ENCODE measurements at regions not wholly inside any gene's neighbourhood (a gene's known extent, or its start where the extent isn't known, plus 50 kb on each side); places are given as distances from the start of the nearest gene placed in this dataset.
A peak's percentile ranks its signal among the peaks of the same experiment; 100 is the strongest.

- H3K4me3 Mint-ChIP-seq = no peak overlapping the region
- H2BK20ac ChIP-seq (ENCODE audit: low read depth, low read length, poor library complexity, severe bottlenecking) = no peak overlapping the region
Measured at GRCh38 chr12:9363145-9363544, 154.9 kb upstream of the PZP start.

More at GRCh38 chr12:9363145-9363544, 154.9 kb upstream of the PZP start:
- Histone ChIP-seq H4K20me1 (ENCODE audit: control insufficient read depth, insufficient read depth, insufficient read length) (no peaks in the 10 kb centered on the region), H2BK12ac (ENCODE audit: insufficient read length, low read depth, low read length) (no peak overlapping the region), H2BK15ac (ENCODE audit: low read depth, low read length) (no peak overlapping the region), H3K23me2 (ENCODE audit: insufficient read length, low read depth, low read length, poor library complexity, severe bottlenecking) (no peaks in the 10 kb centered on the region), H4K5ac (ENCODE audit: insufficient read length, low read depth, low read length) (no peak overlapping the region), H2AK5ac (ENCODE audit: insufficient read length, low read length) (no peak overlapping the region), H3K79me2 (ENCODE audit: insufficient read depth, low read length) (no peaks in the 10 kb centered on the region), H3K9ac (ENCODE audit: extremely low read depth, insufficient read length, low read length) (no peak overlapping the region), H3K4ac (ENCODE audit: low read depth, low read length) (no peak overlapping the region), H3K14ac (ENCODE audit: insufficient read depth, low read length) (no peak overlapping the region), H3T11ph (ENCODE audit: low read length) (no peak overlapping the region), H3K56ac (ENCODE audit: insufficient read length, low read depth, low read length) (no peak overlapping the region), H2AFZ (ENCODE audit: low read length) (no peak overlapping the region), H3K79me1 (ENCODE audit: insufficient read depth, low read depth, low read length, poor library complexity, severe bottlenecking) (no peaks in the 10 kb centered on the region), H3K9me3 (ENCODE audit: control insufficient read depth, low read depth, low read length) (no peaks in the 10 kb centered on the region), H4K91ac (ENCODE audit: insufficient read length, low read depth, low read length) (no peak overlapping the region), H3K27me3 (ENCODE audit: insufficient read depth, low read length) (no peaks in the 10 kb centered on the region), H3K18ac (ENCODE audit: insufficient read length, low read depth, low read length) (no peak overlapping the region), H3K27ac (ENCODE audit: insufficient read length, low read depth, low read length) (no peak overlapping the region), H4K8ac (replicated peaks; ENCODE audit: insufficient read length, low read depth, low read length) (no peak overlapping the region), H3K23ac (ENCODE audit: insufficient read length, low read depth, low read length) (no peak overlapping the region), H3K4me1 (ENCODE audit: insufficient read depth, low read length) (peaks cover 12% of the 10 kb centered on the region; the same call in 1 of the 2 replicates), H2BK120ac (ENCODE audit: low read depth, low read length, poor library complexity, severe bottlenecking) (no peak overlapping the region), H3K4me2 (ENCODE audit: insufficient read depth, insufficient read length, low read length) (no peak overlapping the region), H2BK5ac (ENCODE audit: insufficient read length, low read length) (no peak overlapping the region)
- no CpG with 5 or more reads among the region's 6 CpGs for WGBS (ENCODE audit: extremely low coverage, insufficient read length, low lambda C conversion rate)
- peak; percentile 29 for DNase-seq
- Mint-ChIP-seq H3K27ac (peak overlapping the region in 1 of 3 experiments; percentile 50; a peak in 2 of 7 replicates), H3K4me1 (peaks cover 44 to 51% of the 10 kb centered on the region in 2 experiments), H3K36me3 (ENCODE audit: insufficient read depth in 1 of 3, low read depth in 3 of 3) (peaks cover 0 to 2% (median 0%) of the 10 kb centered on the region in 3 experiments; a peak in 4 of 7 replicates), H3K27me3 (ENCODE audit: low read depth) (no peaks in the 10 kb centered on the region), H3K9me3 (0 out of 5 replicates have a peak, but pooled peaks cover 0 to 2% of the 10 kb centered on the region in 2 experiments)
- no peak for TF ChIP-seq CTCF (conservative IDR thresholded peaks at IDR 0.05)

All from H9 (cell line).